ENCODE measurements at regions not wholly inside any gene's neighbourhood (a gene's known extent, or its start where the extent isn't known, plus 50 kb on each side); places are given as distances from the start of the nearest gene placed in this dataset.
"Not testable (repeated sequence)": the region's sequence is repeated elsewhere in the genome, so short reads cannot be mapped to it uniquely, and the experiment has no call there.

DNA sequence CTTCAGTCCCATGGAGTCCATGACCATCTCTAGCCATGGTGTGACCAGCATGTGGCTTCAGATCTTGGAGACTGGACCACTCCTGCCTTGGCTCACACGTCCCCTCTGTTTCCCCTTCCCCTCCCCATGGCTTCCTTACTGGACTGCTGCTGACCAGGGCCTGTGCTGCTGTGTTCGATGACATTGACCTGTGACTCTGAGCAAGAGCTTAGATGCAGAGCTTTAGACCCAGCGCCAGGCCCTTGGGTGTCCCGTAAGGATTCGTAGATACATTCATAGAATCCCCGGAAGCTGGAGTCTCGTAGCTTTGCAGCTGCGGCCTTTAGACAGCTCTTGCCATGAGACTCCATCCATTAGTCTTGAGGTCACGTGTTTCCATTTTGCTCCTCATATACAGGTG, 96.3 kb downstream of the NPIPB11 start:
- DNase-seq (ENCODE audit: low read depth), result not testable (repeated sequence)

- not testable (repeated sequence) for DNase-seq (ENCODE audit: low read depth)
These were observed 96.9 kb downstream of the NPIPB11 start for GRCh38 chr16:29309601-29310000.

DNA sequence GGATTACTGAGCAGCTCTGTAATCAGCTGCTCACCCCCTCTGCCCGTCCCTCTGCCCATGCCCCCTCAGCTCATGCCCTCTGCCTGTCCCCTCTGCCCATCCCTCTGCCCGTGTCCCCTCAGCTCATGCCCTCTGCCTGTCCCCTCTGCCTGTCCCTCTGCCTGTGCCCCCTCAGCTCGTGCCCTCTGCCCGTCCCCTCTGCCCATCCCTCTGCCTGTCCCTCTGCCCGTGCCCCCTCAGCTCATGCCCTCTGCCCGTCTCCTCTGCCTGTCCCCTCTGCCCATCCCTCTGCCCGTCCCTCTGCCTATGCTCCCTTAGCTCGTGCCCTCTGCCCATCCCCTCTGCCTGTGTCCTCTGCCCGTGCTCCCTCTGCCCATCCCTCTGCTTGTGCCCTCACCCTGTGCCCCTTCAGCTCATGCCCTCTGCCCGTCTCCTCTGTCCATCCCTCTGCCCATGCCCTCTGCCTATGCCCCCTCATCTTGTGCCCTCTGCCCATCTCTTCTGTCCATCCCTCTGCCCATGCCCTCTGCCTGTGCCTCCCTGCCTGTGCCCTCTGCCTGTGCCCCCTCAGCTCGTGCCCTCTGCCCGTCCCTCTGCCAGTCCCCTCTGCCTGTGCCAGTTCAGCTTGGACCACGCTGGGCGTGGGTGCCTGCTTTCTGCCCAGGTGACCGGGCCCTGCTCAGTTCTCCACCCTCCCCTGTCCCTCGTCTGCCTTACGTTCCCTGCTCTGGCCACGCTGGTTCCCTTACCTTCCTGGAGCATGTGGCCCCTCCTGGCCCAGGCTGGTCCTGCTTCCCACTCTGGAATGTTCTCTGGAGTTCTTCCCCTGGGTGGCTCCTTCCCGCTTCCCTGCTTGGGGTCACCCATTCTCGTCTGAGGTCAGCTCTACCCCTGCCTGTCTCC, 97.6 kb downstream of the NPIPB11 start:
- no peak for DNase-seq (ENCODE audit: low read depth)

GRCh38 chr16:29307598-29308507, 98.7 kb downstream of the NPIPB11 start:
- DNase-seq (ENCODE audit: low read depth), result no peak

DNA sequence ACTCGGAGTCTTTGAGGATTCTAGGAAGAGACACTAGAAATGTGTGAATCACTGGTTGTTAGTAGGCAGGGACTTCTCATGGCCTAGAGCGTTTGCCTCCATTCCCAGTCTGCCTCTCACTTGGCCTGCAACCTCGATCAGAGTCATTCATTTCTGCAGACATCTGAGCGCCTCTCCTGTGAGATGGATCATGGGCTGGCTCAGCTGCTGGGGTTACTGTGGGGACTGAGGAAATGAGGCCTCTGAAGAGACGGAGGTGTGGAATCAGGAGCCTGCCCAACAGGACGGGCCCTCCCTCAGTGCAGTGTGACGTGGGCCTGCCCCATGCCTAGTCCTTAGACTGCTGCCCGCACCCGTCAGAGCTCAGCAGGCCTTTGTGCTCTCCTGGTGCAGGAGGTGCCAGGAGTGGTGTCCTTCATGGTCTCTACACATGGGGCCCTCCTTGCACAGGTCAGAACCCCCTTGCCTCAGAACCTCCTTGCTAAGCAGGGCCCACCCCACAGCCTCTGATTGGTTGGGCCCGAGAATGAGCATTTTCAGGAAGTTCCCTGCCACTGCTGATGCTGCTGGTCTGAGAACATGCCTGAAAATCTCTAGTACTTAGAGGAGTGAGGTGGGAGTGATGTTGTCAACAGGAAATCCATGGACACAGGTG, 99.4 kb downstream of the NPIPB11 start:
- no peak for DNase-seq (ENCODE audit: low read depth)

DNA sequence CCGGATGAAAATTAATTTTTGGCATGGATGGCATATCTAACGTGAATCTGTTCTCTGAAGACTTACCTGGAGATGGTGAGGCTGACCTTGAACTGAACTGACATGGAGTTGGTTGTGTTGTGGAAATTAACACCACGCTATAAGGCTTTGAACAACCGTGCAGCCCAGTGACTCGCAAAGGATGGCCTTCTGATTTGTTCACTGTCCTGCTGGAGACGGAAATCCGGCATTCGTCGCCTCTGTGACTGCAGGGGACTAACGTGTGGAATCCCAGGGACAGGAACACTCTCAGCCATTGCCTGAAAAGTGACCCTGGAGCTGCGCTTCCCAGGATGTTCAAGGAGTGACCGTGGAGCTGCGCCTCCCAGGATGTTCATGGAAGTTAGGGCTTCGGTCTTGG, 100.3 kb downstream of the NPIPB11 start:
- no peak for DNase-seq (ENCODE audit: low read depth)

GRCh38 chr16:29305018-29305417, 101.5 kb downstream of the NPIPB11 start:
- DNase-seq (ENCODE audit: low read depth), result not testable (repeated sequence)

- no peak for DNase-seq (ENCODE audit: low read depth)
These were observed 102.3 kb downstream of the NPIPB11 start for GRCh38 chr16:29304251-29304650.

DNA sequence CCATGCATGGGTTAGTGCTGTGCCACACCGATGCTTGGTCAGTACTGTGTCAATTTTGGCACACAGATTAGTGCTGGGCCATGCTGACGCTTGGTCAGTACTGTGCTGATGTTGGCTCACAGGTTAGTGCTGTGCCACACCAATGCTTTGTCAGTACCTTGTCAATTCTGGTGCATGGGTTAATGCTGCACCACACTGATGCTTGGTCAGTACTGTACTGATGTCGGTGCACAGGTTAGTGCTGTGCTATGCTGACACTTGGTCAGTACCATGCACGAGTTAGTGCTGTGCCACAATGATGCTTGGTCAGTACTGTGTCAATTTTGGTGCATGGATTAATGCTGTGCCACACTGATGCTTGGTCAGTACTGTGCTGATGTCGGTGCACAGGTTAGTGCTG, 103.0 kb downstream of the NPIPB11 start:
- no peak for DNase-seq (ENCODE audit: low read depth)

GRCh38 chr16:29302976-29303375, 103.5 kb downstream of the NPIPB11 start:
- DNase-seq (ENCODE audit: low read depth), result no peak

GRCh38 chr16:29302433-29302832, 104.1 kb downstream of the NPIPB11 start:
- DNase-seq (ENCODE audit: low read depth), result not testable (repeated sequence)

GRCh38 chr16:29301662-29302285, 104.7 kb downstream of the NPIPB11 start:
- DNase-seq (ENCODE audit: low read depth), result not testable (repeated sequence)

- DNase-seq (ENCODE audit: low read depth), result not testable (repeated sequence)
These were observed 105.7 kb downstream of the NPIPB11 start for GRCh38 chr16:29300541-29301535.

DNA sequence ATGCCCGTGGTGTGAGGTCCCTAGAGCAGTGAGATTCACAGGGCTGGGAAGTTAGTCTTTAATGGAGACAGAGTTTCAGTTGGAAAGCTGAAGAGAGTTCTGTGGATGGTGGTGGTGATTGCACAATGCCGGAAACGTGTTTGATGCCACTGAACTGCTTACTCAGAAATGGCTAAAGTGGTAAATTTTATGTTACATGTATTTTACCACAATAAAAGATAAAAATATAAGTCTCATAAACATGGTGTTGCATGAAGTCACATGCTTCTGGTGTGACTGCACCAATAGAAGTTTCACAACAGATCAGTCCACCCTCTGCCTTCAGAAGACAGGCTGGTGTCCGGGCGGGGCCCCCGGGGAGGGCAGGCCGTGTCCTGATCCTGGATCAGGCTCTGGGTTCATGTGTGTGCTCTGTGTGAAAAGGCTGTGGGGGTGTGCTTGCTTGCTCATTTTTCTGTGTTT, 106.5 kb downstream of the NPIPB11 start:
- DNase-seq (ENCODE audit: low read depth), result not testable (repeated sequence)

DNA sequence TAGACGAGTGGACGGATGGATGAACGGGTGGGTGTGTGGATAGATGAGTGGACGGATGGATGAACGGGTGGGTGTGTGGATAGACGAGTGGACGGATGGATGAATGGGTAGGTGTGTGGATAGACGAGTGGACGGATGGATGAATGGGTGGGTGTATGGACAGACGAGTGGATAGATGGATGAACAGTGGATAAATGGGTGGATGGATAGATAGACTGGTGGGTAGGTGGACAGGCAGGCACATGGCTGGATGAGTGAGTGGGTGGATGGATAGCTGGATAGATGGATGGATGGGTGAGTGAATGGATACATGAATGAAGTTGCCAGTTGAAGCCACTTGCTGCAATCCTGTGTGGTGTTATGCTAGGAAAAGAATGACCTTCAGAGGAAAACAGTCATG, 107.5 kb downstream of the NPIPB11 start:
- DNase-seq (ENCODE audit: low read depth), result not testable (repeated sequence)

DNA sequence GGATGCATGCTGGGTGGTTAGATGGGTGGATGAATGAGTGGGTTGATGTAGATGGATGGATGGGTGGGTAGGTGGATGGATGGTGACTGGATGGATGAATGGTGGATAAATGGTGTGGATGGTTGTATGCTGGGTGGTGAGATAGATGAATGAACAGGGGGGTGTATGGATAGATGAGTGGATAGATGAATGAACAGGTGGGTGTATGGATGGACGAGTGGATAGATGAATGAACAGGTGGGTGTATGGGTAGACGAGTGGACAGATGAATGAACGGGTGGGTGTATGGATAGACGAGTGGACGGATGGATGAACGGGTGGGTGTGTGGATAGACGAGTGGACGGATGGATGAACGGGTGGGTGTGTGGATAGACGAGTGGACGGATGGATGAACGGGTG, 108.2 kb downstream of the NPIPB11 start:
- DNase-seq (ENCODE audit: low read depth), result not testable (repeated sequence)

DNA sequence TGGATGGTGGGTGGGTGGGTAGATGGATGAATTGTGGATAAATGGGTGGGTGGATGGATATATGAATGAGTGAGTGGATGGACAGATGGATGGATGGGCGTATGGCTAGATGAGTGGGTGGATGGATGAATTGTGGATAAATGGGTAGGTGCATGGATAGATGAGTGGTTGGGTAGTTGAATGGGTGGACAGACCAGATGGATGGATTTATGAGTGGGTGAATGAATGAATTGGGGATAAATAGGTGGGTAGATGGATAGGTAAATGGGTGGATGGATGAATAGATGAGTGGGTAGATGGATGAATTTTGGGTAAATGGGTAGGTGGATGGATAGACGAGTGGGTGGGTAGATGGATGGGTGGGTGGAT, 108.7 kb downstream of the NPIPB11 start:
- not testable (repeated sequence) for DNase-seq (ENCODE audit: low read depth)

DNA sequence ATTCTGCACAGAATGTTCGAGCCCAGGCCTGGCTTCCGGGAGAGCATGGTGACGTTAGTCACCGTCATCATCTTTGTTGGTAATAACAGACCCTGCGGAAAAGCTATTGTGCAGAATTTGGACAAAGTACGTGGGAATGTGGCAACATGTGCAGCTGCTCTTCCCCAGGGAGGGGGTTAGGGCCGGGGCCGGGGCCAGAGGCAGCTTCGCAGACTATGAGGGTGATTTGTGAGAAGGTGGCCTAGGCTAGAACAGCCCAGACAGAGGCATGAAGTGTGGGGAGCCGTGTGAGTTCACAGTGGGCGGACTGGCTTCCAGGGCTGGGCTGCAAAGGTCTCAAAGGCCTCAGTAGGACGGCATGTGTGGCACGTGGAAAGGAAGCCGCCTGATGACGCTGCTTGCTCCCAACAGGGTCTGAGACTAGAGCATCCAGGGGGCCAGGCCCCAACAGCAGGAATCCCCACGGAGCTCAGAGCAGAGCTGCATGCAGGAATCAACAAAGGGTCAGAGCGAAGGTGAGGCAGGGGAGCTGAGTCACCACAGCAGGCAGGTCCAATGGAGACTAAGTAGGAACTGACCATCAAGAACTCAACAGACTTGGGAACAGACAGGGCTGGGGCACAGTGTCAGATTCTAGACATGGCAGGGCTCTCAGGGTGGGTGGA, 109.2 kb downstream of the NPIPB11 start:
- not testable (repeated sequence) for DNase-seq (ENCODE audit: low read depth)

DNA sequence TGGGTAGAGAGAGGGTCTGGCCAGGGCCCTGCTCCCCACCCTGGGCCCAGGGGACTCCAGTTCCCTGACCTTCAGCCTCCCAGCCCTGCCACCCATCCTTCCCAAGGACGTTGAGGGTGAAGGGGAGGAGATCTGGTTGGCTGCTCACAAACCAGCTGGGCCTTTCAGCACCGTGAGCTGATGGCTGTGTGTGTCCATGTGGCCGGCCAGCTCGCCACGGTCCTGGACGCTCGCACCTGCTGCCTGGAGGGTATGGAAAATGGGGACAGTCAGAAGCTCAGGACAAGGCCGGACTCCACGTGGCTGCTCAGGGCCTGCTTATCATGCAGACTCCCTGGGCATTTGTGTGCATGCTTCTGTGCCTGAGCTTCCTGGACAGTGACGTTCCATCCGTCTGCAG, 110.3 kb downstream of the NPIPB11 start:
- not testable (repeated sequence) for DNase-seq (ENCODE audit: low read depth)
